Renal cortex interstitium (tissue), 11 donors: ENCODE measurements at regions not wholly inside any gene's neighbourhood (a gene's known extent, or its start where the extent isn't known, plus 50 kb on each side); places are given as distances from the start of the nearest gene placed in this dataset.

Source experiments
- DNase-seq, 11 donors: peaks; one replicate each; pipeline ENCODE4 v3.0.0-alpha.2; 2013; ENCODE audit warnings: low read depth in 9 of 11, low spot score in 4 of 11; ENCODE audit errors: extremely low read depth in 1 of 11

DNA sequence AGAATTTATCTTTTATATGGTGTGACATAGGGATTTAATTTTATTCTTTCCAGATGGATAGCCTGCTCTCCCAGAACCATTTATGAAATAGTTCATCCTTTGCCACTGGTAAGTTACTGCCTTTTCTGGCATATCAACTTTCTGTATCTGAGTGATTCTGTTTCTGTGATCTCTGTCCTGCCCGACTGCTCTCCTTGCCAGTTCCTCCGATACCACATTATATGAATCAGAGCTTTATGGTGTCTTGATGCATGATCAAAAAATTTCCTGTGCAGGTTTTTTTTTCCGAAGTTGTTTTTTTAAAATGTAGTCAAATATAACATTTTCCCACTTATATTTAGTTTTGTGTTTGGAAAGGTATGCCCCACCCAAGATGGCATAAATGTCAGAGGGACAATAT lies 242.5 kb downstream of the CYP26B1 start:
- no peak for DNase-seq

DNA sequence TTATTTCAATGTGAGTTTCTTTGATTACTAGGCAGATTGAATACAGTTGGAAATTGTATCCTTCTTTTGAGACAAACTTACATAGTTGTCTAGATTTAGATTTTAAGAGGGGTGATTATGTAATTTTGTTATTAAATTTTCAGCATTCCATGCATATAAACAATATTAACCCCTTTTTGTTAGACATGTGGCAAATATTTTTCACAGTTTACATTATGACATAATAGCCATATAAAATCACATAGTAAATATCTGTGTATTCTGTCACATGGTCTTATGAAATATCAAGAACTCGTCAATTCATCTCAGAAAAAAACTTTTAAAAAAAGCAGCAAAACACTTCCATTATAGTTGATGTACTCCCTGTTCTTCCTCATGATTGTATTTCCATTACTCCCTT lies 243.8 kb downstream of the CYP26B1 start:
- DNase-seq: no peak

DNA sequence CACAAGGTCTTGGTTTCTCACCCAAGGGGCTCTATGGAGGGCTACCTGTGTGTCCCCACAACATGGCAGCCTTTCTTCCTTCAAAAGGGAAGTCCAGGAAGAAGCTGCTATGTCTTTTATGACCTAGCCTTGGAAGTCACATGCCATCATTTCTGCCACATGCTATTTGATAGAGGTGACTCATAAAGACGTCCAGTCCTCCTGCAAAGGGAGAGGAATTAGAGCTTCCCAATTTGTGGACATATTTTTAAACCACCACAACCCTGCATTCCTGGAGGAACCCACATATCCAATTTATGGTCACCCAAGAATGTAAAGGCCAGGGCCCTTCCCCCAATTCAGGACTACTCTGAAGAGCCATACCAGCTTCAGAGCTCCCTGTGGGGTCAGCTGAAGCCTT lies 246.2 kb downstream of the CYP26B1 start:
- DNase-seq: no peak

DNA sequence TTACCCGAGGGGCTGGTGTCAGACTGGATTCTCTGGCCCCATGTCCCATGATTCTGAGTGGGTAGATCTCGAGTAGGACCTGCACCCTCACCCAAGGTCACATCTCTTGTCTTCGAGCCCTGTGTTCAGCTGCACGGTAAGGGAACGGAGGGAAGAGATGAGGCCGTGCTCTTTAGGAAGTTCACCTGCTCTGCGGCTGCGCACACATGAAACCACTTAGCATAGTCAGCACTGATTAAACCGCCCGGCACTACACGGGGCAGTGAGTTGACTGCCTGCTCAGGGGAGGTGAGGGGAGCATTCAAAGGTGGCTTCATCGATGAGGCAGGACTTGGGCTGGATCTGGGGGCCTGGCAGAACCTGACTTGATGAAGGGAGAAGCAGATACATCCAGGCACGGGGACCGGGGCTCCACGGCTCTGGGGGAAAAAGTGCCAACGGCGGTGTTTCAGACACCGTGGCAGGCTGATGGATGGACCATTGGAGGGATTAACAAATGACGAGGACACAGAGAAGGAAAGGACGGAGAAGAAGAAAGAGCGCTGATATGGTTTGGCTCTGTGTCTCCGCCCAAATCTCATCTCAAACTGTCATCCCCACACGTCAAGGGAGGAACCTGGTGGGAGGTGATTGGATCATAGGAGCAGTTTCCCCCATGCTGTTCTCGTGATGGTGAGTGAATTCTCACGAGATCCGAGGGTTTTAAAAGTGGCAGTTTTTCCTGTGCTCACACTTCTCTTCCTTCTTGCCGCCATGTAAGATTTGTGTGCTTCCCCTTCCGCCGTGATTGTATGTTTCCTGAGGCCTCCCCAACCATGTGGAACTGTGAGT lies 248.6 kb downstream of the CYP26B1 start:
- no peak for DNase-seq

DNA sequence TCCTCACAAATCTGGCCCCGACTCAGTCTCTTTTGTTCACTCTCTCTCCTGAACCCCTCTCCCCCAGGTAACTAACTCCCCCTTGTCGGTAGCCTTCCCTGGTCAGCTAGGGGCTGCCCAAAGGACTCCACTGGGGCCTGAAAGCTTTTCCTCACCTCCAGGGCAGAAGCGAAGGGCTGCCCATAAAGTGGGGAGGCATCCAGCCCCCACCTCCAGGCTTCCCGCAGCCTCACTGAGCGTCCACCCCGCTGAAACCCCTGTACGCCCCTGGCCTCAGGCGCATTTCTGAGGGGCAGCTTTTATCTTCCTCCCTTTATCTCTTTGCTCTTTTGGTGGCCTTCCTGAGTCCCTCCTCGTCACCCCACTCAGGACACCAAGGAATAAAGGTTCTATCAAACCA lies 249.3 kb downstream of the CYP26B1 start:
- no peak for DNase-seq

DNA sequence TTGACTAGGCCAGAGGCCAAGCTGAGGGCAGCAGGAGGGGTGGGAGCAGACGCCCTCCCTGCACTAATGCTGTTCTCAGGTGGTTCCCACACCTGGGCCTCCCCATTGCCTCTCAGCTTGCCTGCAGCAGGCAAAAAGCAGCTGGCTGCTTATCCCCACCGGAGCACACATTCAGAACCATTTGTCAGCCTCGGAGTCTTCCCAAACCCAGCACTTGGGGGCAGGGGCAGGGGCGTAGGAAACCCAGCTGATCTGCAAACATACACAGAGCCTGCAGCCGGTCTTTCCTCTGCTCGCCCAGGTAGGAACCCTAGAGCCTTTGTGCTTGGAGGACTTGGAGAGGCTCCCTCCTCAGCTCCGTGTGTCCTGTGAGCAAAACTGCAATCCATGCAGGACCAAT lies 249.8 kb downstream of the CYP26B1 start:
- no peak for DNase-seq

DNA sequence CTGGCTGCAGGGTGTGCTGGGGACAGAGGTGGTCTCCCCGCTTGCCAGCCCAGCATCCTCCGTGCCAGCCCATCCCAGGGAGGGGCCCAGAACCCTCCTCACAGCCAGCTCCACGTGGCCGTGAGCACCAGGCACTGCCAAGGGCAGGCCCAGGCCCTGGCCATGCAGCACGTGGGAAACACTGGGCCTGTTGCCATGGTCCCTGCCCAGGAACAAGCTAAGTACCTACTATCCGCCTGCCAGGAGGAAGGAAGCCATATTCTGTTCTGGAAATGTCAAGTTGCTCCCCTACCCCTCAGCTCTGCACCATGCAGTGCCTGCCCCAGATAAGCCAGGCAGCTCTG lies 250.6 kb downstream of the CYP26B1 start:
- no peak for DNase-seq

DNA sequence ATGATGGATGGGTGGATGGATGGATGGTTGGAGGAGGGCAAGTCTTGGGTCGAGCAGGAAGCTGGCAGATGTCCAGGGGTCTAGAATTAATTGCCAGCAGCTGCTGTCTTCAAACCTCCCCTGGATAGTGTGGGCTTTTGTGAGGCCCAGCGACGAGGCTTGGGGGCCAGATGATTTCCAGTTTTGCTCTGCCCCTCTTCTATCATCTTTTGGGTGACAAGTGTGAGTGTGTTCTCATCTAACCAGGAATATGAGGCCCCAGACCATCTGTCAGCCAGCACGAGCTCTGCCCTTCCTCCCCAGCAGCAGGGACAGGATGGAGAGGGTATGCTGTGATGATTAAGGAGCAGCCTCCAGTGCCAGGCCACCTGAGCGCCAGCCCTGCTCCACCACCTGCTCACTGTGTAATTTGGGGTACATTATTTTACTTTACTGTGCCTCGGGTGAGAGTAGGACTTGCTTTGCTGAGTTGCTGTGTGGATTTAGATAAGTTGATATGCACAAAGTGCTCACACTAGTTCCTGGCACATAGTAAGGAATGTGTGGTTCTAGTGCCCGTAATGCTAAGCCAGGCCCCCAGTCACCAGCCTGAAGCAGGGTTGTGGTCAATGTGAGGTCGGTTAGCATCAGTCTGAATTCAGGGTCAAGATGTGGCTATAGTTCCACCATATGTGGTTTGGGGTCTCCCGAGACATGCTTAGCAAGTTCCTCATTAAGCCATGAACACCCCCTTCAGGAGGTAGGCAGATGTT lies 251.1 kb downstream of the CYP26B1 start:
- DNase-seq: no peak

DNA sequence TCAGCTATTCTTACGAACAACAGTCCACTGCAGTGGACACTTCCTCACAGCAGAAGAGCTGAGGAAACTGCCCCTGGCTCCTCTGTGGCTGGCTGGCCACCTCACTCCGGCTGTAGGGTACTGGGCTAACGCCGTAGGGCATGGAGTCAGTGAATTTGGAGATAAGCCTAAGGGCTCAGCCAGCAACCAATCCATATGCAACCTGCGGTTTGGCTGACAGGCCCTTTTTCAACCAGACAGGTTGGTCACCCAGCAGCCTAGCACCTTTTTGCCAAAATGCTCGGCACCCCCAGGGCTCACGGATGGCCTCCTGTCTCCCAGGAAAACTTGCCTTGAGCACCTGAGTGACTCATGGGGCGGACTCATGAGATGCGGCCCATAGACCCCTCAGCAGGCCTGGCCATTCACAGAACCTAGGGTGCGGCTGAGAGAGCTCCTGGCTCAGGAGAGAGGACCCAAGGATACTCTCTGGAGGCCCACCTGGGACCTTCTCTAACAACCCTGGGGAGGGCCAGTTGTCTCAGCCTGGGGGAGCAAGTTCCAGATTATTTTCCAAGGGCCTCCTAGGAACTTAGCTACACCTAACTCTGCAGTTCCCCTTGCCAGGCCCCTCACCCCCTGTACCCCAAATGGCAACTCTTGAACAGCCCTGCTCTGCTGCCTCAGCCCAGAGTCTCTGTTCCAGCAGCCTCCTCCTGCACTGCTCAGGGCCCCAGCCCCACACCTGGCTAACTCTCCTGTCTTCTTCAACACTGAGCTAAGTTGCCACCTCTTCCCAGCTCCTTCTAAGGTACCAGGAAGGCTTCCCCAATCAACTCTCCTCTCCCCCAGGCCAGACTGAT lies 252.1 kb downstream of the CYP26B1 start:
- DNase-seq: no peak

DNA sequence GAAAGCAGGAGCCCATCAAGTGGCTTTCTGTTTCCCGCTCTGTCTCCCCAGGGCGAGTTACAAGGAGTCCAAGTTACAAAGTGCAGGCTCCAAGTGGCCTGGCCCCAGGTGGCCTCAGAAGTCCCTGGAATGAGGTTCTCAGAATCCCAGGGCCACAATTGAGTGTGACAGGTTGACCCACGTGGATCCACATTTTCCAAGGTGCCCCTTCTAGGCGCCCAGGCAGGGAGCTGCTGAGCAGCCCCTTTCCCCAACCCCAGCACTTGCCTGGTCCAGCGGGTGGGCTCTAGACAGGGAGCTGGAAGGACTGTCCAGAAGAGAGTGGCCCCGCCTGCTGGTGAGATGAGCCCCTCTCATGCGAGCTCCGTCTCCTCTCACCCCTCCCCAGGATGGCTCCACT lies 253.4 kb downstream of the CYP26B1 start:
- no peak for DNase-seq

DNA sequence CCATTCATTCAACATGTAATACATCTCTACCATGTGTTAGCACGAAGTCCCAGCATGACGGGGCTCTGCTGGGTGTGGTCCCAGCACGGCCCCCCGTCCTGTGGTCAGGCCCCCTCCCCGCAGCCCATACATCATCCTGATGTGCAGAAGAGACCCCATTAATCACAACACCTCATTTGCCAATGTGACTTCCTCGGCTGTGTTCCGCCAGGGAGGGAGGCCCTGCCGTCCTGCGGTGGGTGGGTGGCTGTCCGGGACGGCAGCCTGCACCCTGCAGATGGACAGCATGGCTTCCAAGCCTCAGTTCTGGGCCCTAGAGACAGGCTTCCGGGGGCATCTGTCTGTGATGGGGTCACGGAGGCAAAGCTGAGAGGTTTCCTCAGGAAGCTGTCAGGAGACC lies 254.0 kb downstream of the CYP26B1 start:
- DNase-seq: no peak

DNA sequence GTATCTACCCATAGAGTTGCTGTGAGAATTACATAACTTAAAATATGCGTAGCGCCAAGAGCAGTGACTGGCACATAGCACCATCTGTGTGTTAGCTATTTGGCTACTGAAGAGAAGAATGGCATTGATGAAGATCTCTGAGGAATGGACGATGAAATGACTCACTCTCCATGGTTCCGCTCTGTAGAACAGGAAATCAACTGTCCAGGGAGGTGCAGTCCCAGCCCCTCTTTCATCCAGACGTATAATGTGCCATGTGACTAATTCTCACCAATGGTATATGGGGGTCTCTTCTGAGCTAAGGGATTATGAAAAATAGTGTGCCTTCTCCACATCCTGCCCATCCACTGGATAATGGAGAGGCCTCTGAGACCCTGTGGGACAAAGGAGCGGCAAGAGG lies 254.8 kb downstream of the CYP26B1 start:
- no peak for DNase-seq

DNA sequence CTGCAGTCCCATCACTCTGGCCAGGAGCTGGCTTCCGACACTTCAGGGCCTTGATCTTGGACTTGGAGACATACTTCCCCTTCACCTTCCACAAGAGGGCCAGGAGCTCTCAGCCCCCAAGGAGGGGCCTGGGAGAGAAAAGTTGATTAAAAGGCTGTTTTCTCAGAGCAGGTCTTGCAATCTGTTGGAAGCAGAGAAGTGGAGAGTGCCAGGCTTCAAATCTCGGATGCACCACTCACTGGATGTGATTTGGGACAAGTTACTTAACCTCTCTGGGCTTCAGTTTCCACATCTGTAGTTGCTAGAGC lies 255.3 kb downstream of the CYP26B1 start:
- no peak for DNase-seq

DNA sequence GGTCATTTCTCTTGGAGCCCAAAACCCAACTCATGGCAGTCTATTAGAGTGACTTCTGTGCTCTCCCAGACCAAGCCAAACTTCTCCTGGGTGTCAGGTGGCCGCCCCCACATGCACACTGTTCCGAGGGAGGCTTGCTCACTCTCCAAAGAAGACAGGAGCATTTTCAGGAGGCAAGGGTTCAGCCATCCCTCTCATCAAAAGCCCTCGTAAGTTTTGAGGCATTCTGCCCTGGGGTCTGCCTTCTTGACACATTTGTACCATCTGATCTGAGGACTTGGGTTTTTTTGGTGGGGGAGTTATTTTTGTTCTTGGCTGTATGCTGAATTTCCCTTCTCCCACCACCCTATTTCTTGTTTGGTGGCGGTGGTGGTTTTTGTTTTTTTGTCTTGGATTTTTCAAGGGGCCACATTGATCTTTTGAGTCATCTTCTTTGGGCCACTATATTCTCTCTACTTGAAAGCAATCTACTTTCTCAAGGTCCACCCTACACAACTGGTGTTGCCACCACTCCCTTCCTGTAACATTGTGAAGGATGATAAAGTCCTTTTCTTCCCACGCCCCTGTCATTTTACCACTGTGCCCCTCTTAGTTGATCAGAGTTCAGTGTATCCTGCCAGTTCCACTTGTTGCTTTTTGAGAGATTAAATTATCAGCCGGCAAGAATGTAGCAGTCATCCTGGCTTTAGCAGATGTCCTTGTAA lies 255.8 kb downstream of the CYP26B1 start:
- DNase-seq: no peak

DNA sequence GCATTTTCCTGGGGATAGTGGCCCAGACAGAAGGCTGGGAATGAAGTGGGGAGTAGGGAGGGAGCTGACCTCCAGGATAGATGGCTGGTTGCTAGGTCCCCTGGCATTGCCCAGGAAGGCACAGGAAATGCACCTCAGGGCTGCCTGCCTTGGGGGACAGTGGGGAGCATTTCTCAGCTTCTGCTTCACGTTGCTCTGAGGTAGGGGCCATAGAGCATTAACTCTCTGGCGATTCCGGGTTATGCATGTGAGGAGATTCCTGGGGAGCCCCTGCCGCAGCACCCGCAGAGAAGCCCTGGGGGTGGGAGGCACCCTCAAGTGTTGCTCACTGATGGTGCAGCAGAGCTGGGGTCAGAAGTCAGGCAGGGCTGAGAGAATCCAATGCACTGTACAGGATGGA lies 256.5 kb downstream of the CYP26B1 start:
- no peak for DNase-seq

DNA sequence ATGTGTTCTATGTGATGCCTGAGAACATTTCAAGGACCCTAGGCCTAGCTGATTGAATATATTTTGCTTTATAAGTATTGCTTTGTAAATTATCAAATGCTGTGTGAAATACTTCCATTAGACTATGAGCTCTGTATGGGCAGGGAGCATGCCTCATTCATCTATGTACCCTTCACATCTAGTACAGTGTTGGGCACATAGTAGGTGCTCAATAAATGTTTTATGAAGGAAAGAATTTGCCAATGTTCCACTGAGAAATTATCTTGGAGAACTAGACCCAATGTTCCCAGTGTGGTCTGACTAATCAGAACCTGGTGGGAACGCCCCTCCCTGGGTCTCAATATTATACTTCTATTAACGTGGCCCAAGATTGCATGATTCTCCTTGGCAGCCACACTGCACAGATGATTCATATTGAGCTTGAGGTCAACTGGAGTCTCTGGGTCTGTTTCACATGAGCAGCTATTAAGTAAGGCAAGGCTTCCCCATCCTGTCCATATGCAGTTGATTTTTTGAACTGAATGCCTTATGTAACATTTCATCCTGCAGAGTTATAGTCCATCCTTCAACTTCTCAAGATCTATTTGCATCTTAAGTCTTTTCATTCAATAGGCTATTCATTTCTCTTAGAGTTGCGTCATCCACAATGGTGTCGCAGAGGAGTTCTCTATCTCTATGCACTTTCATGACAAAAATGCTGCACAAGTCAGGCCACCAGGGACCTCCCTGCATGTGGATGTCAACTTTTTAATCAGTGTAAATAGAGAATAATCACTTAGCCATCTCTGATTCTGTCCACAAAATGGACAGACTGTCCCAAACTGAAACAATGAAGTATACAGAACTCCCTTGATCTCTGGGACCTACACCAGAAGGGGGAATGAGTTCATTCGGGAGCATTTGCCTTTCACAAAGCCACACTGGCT lies 257.6 kb downstream of the CYP26B1 start:
- no peak for DNase-seq

DNA sequence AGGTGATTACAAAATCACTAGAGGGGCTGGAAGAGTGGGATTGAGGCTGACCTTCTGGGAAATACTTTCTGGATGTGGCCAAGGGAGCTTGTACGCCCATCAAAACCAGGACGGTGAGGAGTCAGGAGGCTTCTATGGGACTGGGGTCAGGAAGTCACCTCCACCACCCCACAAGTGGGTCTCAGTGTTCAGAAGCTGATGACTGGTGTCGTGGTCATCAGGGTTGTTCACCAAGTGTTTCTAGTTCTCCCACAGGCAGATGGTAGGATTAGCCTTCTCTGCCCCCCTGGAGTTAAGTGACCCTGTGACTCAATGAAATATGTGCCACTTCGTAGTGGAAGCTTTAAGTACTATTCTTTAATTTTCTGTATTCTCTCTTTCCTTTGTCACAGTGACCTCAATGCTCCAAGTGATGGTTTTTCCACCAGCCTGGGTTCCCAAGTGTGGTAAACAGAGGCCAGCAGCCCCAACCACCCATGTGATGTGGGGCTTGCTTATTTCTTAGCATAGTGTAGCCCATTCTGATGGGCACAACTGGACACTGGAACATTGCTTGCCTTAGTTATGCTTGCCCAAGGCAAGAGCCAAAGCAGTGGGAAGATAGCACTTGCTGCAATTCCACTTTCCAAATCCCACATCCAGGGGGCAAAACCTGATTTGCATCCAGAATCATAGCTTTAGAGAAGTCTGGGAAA lies 258.8 kb downstream of the CYP26B1 start:
- DNase-seq: no peak

DNA sequence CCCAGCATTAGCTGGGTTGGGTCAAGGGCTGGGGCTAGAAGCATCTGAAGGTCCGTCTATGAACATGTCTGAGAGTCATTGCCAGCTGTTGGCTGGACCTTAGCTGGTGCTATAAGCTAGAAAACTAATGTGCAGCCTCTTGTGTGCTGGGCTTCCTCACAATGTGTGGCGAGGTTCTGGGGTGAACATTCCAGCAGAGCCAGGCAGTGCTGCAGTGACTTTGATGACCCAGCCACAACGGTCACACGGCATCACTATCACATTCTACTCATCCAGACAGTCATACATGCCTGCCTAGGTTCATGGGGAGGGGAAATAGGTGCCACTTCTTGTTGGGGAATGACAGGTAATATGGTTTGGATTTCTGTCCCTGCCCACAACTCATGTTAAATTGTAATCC lies 260.5 kb downstream of the CYP26B1 start:
- DNase-seq: no peak
